Islet precursor cell (in vitro differentiated cells): ENCODE measurements at regions not wholly inside any gene's neighbourhood (a gene's known extent, or its start where the extent isn't known, plus 50 kb on each side); places are given as distances from the start of the nearest gene placed in this dataset.

ENCODE experiments used
- DNase-seq: peaks from one replicate; pipeline ENCODE4 v3.0.0-alpha.2; 2018

DNA sequence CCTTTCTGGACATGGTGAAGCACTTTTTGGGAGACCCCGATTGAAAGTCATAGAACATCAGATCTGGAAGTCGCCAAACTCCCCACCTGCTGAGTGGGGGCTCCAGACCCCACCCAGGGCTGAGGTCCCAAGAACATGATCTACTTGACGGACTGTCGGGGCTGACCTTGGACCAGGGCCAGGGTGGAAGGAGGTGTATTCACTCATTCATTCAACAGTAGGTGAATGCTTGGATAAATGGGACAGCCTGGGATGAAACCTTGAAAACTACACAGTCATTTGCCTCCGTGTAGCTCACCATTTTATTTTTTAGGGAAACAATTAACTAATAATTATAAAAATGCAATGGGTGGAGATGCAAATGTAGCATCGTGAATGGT is 629.0 kb downstream of the BRD1 start:
- no peak for DNase-seq

DNA sequence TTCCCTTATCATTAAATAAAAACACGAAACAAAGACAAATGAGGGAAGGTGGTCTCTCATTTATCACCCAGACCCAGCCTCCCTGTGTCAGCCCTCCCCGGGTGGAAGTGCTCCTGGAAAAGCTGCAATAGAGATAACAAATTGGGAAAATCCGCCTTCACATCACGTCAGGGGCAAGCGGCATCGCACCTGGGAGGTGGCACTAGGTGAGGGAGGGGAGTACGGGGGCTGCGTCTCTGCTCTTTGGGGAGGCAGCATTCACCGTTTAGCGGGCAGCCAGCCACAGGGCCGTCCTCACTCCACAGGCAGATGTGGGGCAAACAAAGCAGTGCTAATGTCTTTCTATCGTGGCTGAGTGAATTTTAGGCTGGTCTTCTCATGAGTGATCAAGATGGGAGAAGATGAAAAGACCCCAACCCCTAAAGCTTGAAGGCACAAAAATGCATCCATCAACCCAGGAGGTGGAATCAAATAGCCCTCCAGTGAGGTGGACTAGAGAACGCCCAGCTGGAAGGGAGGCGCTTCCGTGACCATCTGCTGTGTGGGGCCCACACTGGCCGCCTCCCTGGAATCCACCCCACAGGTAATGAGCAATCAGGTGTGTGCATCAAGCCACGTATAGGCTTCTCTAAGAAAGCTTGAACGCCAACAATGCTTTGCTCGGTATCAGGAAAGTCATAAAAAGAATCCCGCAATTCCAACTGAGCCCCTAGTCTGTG is 629.5 kb downstream of the BRD1 start:
- DNase-seq: peak; percentile 30

DNA sequence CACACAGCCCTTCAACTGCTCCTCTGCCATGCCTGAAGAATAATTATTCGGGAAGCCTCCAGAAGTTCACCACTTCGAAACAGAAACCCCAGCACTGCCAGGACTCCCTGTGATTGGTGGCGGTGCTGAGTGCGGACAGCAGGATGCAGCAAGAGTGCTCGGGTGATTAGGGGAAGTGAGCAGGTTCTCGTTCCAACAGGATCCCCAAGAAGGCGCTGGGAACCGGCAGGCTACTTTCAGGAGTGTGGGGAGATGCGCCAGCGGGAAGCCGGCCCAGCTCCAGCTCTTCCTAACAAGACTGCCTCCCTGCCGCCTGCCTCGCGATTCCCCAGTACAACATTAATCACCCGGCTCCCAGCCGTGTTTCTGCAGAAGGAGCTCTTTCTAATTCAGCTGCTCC is 630.2 kb downstream of the BRD1 start:
- peak; percentile 48 for DNase-seq

DNA sequence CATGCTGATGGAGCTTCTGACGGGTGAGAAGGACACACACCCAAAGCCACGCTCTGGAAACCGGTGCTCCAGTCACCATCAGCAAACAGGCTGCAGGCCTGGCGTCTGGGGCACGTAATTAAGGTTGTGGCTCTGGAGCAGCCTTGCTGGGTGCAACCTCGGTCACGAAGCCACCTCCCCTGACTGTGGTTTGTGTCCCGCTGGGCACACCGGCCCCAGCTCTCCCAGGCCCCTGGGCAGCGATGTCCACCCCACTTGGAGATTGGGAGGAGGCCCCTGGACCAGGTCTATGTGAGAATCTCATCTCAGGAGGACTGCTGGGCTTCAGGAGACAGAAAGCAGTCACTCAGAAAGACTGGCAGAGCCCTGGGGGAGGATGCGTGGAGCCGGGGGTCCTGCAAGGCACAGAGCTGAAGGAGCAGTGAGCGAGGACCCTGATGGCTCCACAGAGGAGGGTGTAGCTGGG is 631.6 kb downstream of the BRD1 start:
- DNase-seq: no peak

DNA sequence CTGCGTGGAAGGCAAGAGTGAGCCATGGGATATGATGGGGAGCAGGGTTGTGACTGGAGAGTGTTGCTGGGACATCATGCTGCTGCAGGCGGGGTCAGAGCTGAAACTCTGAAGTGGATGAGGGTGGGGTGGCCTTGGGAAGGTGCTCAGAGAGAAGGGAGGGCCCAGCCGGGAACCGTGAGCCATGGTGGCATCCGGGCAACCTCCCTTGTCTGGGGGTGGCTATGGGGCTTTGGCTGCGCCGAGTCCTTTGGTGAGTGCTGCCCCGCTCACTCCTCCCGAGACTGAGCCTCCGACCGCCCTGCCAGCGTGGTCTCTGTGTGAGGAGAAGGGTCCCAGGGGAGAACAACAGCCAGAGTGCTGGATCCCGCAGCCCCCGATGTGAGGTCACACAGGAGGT is 632.0 kb downstream of the BRD1 start:
- no peak for DNase-seq

DNA sequence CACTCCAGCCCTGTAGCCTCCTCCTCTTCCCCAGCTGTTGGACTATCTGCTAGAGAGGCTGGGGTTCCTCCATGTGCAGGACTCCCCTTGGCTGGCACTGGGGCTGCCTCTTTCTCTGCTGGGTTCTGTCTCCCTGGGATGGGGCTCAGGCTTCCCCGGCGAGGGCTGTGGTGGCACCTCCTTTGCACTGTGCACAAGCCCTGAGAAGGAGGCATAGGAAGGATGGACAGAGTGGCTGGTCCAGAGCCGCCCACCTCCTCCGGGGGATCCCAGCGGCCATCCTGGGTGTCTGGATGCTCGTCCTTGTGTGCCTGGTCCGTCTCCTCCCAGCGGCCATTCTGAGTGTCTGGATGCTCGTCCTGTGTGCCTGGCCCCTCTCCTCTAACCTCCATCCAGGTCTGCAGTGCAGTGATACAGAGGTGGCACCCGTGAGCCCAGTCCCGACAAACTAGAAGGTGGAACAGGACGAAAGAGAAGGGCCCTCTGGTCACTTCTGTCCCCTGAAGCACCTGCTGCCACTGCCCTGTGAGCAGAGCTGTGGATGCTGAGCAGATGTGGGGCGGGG is 633.7 kb downstream of the BRD1 start:
- no peak for DNase-seq

DNA sequence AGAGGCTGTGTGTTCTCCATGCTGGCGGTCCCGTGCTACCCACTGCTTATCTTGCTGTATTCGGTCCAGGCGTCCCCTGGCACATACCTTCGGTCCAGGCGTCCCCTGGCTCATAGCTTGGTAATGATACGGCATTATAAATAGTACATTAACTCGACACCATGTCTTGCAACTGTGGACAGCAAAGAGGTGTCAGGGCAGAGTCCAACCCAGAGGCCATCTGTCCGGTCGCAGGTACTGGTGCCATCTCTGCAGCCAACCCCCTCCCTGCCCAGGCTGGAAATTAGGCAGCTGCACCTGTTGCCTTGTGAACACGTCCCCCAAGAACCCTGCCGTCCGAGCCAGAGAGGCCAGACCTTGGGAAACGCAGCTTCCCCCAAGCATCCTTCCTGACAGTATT is 634.3 kb downstream of the BRD1 start:
- no peak for DNase-seq

DNA sequence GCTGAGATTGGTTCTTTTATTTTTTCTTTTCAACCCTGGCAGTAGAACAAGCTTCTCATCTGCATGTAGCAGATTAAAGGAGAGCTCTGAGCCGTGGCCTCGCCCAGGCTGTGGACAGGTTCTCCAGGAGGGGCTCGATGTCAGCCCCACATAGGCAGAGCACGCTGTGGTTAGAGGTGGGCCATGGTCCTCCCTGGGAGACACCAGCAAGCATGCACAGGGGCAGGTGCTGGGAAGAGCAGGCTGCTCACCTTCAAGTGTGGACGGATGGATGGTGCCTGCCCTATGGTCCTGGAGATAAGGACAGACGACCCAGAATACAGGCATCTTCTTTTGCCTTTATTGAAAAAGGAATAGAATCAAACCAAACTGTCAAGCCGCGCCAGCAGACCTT is 634.8 kb downstream of the BRD1 start:
- DNase-seq: no peak

DNA sequence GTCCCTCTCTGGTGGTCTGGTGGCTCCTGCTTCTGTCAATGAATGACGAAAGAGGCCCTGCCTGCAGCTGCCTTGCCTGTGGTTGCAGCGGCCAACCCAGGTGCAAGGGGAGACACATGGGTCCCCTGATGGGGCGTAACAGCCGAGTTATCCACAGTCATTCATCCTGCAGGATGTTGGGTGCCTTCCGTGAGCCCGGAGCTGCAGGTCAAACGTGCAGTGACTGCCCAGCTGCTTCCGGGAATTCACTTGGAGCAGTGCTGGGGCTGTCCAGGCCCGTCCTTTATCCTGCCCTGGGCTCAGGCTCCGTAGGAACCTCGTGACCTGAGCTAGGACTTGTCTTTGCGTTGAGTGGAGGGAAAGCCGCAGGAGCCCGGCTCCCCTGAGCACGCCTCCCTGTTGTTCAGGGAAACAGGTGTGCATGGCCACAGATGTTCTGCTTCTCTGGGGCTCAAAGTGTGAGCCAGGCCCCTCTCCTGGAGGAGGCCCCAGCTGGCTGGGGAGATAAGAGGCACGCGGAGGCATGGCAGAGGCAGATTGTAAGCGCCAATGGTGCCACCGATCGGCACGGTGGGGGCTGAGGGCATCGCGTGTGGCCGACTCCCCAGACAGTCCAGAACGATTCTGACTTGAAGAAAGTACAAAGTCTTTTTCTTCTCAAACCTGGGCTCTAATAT is 635.4 kb downstream of the BRD1 start:
- no peak for DNase-seq

DNA sequence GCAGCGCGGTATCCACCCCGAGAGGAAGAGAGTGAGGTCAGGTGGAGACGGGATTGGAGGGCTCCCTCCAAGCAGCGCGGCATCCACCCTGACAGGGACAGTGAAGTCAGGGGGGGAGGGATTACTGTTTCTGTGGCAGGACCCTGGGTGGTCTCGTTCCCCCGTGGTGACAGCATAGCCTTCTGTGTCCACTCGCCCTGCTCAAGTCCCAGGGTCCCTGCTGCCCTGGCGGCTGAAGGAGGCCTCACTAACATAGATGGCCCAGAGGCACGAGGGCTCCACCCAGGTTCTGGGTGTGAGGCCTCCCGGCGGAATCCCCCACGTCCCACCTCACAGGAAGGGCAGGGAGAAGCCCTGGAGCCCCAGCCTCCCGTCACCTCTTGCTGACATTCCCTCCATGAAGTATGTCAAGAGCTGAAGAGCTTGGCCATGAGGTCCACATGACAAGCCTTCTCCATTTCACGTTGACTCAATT is 636.1 kb downstream of the BRD1 start:
- no peak for DNase-seq

DNA sequence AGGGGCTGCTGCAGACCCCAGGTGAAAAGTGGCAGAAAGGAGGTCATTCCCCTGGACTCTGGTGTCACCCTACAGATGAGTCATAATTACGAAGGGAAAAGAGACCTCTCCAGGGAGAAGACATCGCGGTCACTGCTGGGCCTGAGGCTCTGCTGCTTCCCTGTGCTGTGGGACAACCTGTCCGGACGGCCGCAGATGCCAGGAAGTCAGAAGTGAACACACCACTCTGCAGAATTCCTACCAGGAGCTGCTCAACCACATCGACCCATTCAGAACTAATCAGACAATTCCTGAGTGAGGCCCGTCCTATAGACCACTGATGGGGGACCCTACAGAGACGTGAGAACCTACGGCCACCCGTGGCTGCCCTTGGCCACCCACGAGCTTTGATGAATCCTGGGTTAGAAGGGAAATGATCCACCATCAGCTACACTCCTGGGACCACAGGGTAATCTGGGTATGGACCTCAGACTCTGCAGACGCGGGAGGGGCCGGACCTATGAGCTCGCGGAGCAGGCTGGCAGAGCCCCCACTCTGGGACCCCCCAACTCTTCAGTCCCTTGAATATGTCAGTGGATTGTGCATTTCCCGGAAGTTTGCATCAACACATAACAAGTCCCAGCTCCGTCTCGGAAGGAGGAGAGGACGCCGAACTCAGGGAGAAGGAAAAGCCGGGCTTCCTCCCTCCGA is 636.7 kb downstream of the BRD1 start:
- DNase-seq: no peak

DNA sequence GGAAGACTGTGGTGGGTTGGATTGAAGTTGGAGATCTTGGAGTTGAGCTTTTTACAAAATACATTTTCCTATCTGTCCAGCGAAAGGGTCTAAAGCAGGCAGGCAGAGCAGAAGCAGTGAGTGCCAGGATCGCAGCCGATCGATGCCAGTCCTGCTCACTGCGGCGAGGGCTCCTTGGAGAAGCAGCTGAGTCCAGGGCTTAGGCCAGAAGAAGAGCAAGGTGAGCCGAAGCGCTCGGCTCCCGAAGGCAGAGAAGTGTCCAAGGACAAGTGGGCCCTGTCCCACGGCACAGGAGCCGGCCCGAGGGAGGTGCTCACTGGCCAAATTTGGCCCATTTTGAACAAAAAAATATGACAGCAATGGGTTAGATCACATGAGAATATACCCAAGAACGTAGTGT is 637.8 kb downstream of the BRD1 start:
- DNase-seq: no peak

DNA sequence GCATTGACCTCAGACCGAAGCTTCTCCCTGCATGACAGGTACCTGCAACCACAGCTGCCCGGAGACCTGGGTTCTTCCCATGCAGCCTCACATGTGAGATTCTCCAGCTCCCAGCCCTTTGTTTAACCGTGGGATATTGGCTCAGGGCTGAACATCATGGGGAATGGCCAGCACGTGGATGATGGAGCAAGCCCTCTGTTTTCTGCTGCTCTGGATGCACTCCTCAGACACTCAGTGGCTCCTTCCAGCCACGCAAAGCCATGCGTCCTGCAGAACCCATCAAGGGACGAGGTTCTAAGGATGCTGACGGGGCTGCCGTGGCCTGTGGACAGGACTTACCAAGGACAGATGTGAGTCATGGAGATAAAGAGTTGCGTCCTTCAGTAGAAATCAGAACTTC is 639.1 kb downstream of the BRD1 start:
- no peak for DNase-seq

DNA sequence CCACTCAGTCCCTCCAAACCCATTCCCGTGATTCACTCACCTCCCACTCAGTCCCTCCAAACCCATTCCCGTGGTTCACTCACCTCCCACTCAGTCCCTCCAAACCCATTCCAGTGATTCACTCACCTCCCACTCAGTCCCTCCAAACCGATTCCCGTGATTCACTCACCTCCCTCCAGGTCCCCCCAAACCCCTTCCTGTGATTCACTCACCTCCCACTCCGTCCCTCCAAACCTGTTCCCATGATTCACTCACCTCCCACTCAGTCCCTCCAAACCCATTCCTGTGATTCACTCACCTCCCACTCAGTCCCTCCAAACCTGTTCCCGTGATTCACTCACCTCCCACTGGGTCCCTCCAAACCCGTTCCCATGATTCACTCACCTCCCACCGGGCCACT is 639.6 kb downstream of the BRD1 start:
- DNase-seq: no peak

DNA sequence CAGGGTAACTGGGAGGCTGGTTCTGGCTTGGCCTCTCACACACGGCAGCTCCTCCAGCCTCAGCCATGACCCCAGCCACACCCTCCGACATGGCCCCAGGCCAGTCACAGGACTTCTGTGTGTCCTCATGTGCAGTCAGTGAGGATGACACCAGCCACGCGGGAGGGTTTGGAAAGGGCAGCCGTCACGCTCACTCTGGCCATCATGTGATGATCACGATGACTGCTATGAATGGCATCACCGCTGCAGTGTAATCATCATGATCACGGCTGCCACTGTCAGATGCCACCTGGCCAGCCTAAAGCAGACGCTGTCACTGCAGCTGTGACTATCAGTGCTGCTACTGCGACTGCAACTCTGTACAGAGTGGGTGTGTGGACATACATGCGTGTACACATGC is 640.9 kb downstream of the BRD1 start:
- no peak for DNase-seq

DNA sequence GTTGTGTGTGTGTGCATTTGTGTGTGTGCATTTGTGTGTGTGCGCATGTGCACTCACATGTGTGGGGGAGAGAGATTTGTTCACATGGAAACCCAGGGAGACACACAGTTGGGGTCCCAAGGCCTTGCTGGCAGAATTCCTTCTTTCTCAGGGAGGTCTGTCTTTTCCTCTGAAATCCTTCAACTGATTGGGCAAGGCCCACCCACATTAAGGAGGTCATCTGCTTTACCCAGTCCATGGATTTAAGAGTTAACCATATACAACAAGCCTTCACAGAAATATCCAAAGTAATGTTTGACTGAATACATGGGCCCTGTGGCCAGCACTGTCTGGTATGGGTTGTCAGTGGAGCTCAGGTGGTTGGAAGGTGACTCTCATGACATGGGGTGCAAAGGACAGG is 641.4 kb downstream of the BRD1 start:
- no peak for DNase-seq

DNA sequence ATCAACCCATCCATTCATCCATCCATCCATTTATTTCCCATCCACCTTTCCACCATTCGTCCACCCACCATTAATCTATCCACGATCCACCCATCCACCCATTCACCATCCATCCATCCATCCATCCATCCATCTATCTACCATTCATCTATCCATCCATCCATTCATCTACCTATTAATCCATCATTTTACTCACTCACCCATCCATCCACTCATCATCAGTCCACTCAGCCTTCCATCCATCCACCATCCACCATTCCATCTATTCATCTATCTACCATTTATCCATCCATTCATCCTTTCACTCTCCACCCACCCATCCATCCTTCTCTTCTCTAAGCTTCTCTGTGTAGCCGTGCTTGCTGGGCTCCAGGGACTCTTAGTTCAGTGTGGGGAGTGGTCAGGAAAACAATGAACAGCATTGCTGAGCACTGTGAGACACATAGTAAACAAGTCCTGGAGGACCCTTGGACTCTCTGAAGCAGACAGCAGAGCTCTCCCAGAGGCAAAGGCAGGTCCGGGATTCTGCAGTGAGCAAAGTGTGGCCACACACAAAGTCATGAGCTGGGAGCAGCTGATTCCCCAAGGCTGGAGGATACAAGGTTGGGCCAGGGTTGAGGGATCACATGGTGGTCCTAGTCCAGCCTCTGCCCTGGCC is 642.2 kb downstream of the BRD1 start:
- DNase-seq: no peak

DNA sequence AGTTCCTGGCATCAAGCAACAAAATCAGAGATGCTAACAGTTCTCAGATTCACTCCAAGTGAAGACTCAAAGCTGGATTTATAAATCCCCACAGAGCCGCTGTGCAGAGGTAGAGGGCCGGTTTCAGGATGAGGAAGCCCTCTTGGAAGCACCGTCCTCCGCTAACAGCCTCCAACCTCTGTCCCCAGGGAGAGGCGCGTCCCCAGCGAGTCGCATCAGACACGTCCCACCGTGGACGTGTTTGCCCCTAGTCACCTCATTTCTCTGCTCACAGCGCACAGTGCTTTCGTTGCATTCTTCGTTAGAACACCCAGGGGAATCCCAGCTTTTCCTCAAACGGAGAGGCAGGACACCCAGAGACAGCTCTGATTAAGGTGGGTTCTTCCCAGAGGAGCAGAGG is 642.9 kb downstream of the BRD1 start:
- DNase-seq: no peak

DNA sequence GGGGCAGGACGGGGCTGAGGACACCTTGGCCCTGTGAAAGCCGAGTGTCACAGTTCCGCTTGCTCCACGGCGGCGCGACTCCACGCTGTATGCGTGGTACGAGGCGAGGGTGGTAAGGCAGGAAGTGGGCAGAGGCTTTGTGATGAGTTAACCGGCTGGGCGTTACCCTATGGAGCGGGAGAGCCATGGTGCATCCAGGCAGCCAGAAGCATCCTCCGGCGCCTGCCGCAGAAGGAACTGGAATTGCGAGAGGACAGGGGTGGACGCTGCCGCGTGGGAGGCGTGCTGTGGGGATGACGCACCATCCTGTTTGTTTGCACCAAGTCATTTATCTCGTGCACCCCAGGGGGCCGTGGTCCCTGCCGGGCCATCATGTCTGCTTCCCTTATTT is 643.9 kb downstream of the BRD1 start:
- no peak for DNase-seq

DNA sequence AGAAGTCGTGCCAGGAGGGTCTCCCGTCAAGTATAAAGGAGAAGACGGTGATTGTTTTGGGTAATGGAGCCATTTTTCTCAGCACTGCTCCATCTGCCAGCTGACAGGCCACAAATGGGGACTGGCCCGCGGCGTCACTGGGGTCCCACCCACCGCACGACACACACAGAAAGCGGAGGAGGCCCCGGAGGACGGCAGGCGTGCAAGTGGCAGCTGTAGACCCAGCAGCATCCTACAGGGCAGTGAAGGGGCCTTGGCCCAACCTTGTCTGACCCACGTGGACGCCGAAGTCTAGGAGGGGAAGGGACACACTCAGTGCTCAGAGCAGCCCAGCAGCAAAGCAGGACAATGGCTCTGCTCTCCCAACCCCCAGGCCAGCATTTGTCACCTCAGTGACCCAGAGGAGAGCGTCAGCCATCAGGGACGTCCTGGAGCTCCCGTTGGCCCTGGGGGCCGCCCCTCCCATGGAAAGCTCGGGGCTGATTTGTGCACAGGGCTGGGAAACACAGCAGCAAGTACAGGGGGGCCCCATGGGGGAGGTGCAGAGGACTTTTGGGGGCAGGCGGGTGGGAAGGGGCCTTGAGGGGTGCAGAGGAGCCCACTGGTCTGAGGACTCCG is 644.4 kb downstream of the BRD1 start:
- DNase-seq: no peak

DNA sequence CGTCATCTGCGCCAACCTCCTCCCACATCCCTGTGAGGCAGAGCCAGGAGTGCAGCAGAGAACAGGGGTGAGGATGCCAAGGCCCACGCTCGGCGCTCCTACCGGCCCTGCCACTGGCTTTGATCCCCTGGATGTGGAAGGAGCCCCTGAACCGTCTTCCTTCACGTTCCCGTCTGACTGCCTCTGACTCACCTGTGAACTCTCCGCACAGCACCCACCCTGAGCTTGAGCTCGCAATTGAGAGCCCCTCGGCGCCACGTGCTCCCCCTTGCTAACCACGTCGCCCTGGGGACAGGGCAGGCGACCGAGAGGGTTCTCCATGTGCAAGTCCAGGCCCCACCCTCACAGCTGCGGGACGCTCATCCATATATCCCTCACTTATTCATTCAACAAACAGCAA is 645.3 kb downstream of the BRD1 start:
- no peak for DNase-seq

DNA sequence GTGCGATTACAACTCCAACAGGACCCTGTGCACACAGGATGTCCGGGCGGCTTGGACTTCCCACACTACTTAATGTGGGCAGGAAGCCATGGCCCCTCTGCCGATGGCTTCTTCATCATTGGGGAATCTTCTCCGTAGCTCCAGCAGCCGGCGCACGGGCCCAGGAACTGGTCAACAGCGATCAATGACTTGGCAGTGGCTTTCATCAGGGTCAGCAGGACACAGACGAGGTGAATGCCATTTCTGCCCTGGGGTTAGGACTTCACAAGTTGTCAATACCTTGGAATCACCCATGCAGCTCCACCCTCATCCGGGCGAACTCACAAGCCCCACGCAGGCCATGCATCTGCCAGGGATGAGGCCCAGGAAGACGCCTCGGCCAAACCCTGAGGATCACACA is 645.7 kb downstream of the BRD1 start:
- no peak for DNase-seq

DNA sequence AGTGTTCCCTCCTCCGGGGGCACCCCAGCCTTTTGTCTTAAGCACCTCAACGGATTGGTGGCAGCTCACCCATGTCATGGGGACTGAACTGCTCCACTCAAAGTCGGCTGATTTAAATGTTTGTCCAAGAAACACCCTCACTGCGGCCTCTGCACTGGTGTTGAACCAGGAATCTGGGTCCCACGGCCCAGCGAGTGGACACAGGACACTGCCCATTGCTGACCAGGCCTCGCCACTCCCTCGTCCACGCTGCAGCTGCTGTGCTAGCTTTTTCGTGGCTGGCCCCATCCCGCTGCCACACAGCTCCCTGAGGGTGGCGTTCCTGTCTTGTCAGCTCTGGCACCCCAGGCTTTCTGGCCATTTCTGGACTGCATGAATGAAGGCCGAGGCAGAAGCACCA is 646.2 kb downstream of the BRD1 start:
- DNase-seq: no peak
